WTC11 (cell line): ENCODE measurements at regions not wholly inside any gene's neighbourhood (a gene's known extent, or its start where the extent isn't known, plus 50 kb on each side); places are given as distances from the start of the nearest gene placed in this dataset.

Experiments
- ATAC-seq: fragments of 200-7000 bp; cut with Tn5 transposase; 2 replicates; pipeline ENCODE4 v1.10.0; 2021; ENCODE audit warnings: mild to moderate bottlenecking, moderate library complexity
- CTCF ChIA-PET: fragments of 300-600 bp; sonication (Branson Sonifier 250); formaldehyde crosslinking; loops from one replicate; lab custom pipeline; 2021; ENCODE audit warnings: antibody characterized with exemption; lab: Charles Lee
- POLR2A ChIA-PET: fragments of 350-600 bp; sonication (Branson Sonifier 250); formaldehyde crosslinking; loops from one replicate; lab custom pipeline; 2021; ENCODE audit warnings: antibody characterized with exemption; lab: Charles Lee
- DNase-seq: peaks from one replicate; pipeline ENCODE4 v3.0.0; 2021; ENCODE audit warnings: low spot score
- H3K27ac Mint-ChIP-seq: 2 replicates; pipeline ENCODE4 v1.8.0; 2021; ENCODE audit warnings: mixed read lengths
- H3K27me3 Mint-ChIP-seq: 2 replicates; pipeline ENCODE4 v1.8.0; 2021; ENCODE audit warnings: low read depth, mild to moderate bottlenecking, moderate library complexity, mixed read lengths
- H3K36me3 Mint-ChIP-seq: 2 replicates; pipeline ENCODE4 v1.8.0; 2021; ENCODE audit warnings: mixed read lengths
- H3K4me1 Mint-ChIP-seq: 2 replicates; pipeline ENCODE4 v1.8.0; 2022; ENCODE audit warnings: mixed read lengths
- H3K4me3 Mint-ChIP-seq: 2 replicates; pipeline ENCODE4 v1.8.0; 2021; ENCODE audit warnings: mild to moderate bottlenecking, moderate library complexity, mixed read lengths
- H3K9me3 Mint-ChIP-seq: 2 replicates; pipeline ENCODE4 v1.8.0; 2021; ENCODE audit warnings: mixed read lengths
- AFF4 ChIP-seq: sonication (generic); formaldehyde crosslinking; IDR thresholded peaks from 2 replicates; pipeline ENCODE4 v1.8.1; 2023; ENCODE audit warnings: mild to moderate bottlenecking, missing genetic modification reagents, borderline replicate concordance
- AR ChIP-seq: fragments of 250-450 bp; sonication (Bioruptor Pico); IDR thresholded peaks from 2 replicates; pipeline ENCODE4 v1.9.0; 2021; ENCODE audit warnings: mild to moderate bottlenecking
- CBFB ChIP-seq: sonication (generic); formaldehyde crosslinking; IDR thresholded peaks from 2 replicates; pipeline ENCODE4 v1.8.1; 2022; ENCODE audit warnings: mild to moderate bottlenecking, low read depth, missing genetic modification reagents
- CREB1 ChIP-seq: sonication (generic); formaldehyde crosslinking; IDR thresholded peaks from 2 replicates; pipeline ENCODE4 v1.8.0; 2023; ENCODE audit warnings: mild to moderate bottlenecking, missing genetic modification reagents
- E2F5 ChIP-seq: sonication (generic); formaldehyde crosslinking; IDR thresholded peaks from 2 replicates; pipeline ENCODE4 v1.8.1; 2022; ENCODE audit warnings: mild to moderate bottlenecking, moderate library complexity, missing genetic modification reagents
- ESRRA ChIP-seq: sonication (generic); formaldehyde crosslinking; IDR thresholded peaks from 2 replicates; pipeline ENCODE4 v1.8.1; 2022; ENCODE audit warnings: mild to moderate bottlenecking, missing genetic modification reagents, borderline replicate concordance
- ETV6 ChIP-seq: sonication (generic); formaldehyde crosslinking; IDR thresholded peaks from 2 replicates; pipeline ENCODE4 v1.8.1; 2022; ENCODE audit warnings: mild to moderate bottlenecking, missing genetic modification reagents
- FOXP1 ChIP-seq: sonication (generic); formaldehyde crosslinking; IDR thresholded peaks from 2 replicates; pipeline ENCODE4 v1.8.0; 2022; ENCODE audit warnings: missing genetic modification reagents, mild to moderate bottlenecking, moderate library complexity, borderline replicate concordance
- GTF2I ChIP-seq: fragments of 250-450 bp; sonication (Bioruptor Pico); conservative IDR thresholded peaks from 2 replicates; pipeline ENCODE4 v1.4.0; 2021; ENCODE audit warnings: mild to moderate bottlenecking
- JAZF1 ChIP-seq: fragments of 250-450 bp; sonication (Bioruptor Pico); IDR thresholded peaks from 2 replicates; pipeline ENCODE4 v1.9.0; 2021; ENCODE audit warnings: moderate library complexity, mild to moderate bottlenecking, inconsistent platforms
- NFYB ChIP-seq: sonication (generic); formaldehyde crosslinking; conservative IDR thresholded peaks from 2 replicates; pipeline ENCODE4 v1.8.0; 2022; ENCODE audit warnings: low read depth, missing genetic modification reagents
- NR1H2 ChIP-seq: sonication (generic); formaldehyde crosslinking; IDR thresholded peaks from 2 replicates; pipeline ENCODE4 v1.9.0; 2021; ENCODE audit warnings: mild to moderate bottlenecking, moderate library complexity, missing genetic modification reagents
- NR3C1 ChIP-seq: sonication (generic); formaldehyde crosslinking; conservative IDR thresholded peaks from 2 replicates; pipeline ENCODE4 v1.8.1; 2023; ENCODE audit warnings: low read depth, mild to moderate bottlenecking, missing genetic modification reagents
- OVOL2 ChIP-seq: fragments of 250-450 bp; sonication (Bioruptor Pico); IDR thresholded peaks from 2 replicates; pipeline ENCODE4 v1.9.0; 2021; ENCODE audit warnings: mild to moderate bottlenecking, borderline replicate concordance
- RORB ChIP-seq: fragments of 250-450 bp; sonication (Bioruptor Pico); IDR thresholded peaks from 2 replicates; pipeline ENCODE4 v1.9.0; 2021; ENCODE audit warnings: mild to moderate bottlenecking
- SOX15 ChIP-seq: fragments of 250-450 bp; sonication (Bioruptor Pico); IDR thresholded peaks from 2 replicates; pipeline ENCODE4 v1.9.0; 2021; ENCODE audit warnings: mild to moderate bottlenecking
- TEAD1 ChIP-seq: sonication (generic); formaldehyde crosslinking; IDR thresholded peaks from 2 replicates; pipeline ENCODE4 v1.8.0; 2022; ENCODE audit warnings: mild to moderate bottlenecking, missing genetic modification reagents
- TP53 ChIP-seq: sonication (generic); formaldehyde crosslinking; IDR thresholded peaks from 2 replicates; pipeline ENCODE4 v1.8.1; 2023; ENCODE audit warnings: mild to moderate bottlenecking, missing genetic modification reagents
- USF2 ChIP-seq: sonication (generic); formaldehyde crosslinking; IDR thresholded peaks from 2 replicates; pipeline ENCODE4 v1.8.1; 2023; ENCODE audit warnings: mild to moderate bottlenecking, missing genetic modification reagents, moderate library complexity
- ZNF219 ChIP-seq: sonication (generic); formaldehyde crosslinking; IDR thresholded peaks from 2 replicates; pipeline ENCODE4 v1.8.0; 2023; ENCODE audit warnings: missing genetic modification reagents, mild to moderate bottlenecking, borderline replicate concordance
- ZNF317 ChIP-seq: sonication (generic); formaldehyde crosslinking; IDR thresholded peaks from 2 replicates; pipeline ENCODE4 v1.8.1; 2023; ENCODE audit warnings: low read depth, mild to moderate bottlenecking, moderate library complexity, missing genetic modification reagents, borderline replicate concordance
- ZNF512 ChIP-seq: sonication (generic); formaldehyde crosslinking; IDR thresholded peaks from 2 replicates; pipeline ENCODE4 v1.8.1; 2022; ENCODE audit warnings: missing genetic modification reagents, borderline replicate concordance

GRCh38 chr3:59611649-59612443, 562.0 kb upstream of the CFAP20DC start:
- no peak for ATAC-seq
- H3K27ac Mint-ChIP-seq: no peak overlapping the region
- H3K4me1 Mint-ChIP-seq: 0 out of 2 replicates have a peak, but pooled peaks cover 3% of the 10 kb centered on the region
- DNase-seq: no peak
- no peaks in the 10 kb centered on the region; the same call in 1 of the 2 replicates for H3K27me3 Mint-ChIP-seq
- ChIA-PET CTCF (no interaction called here), POLR2A (no interaction called here)
- no peak for TF ChIP-seq NR1H2 (CRISPR knock-in tag)
- no peak for TF ChIP-seq USF2 (CRISPR knock-in tag)
- no peak for TF ChIP-seq GTF2I (CRISPR knock-in tag)
- no peak for TF ChIP-seq ESRRA (CRISPR knock-in tag)
- TF ChIP-seq AR (CRISPR knock-in tag): no peak
- no peak for TF ChIP-seq ZNF317
- no peak for TF ChIP-seq NR3C1
- TF ChIP-seq OVOL2 (CRISPR knock-in tag): no peak
- TF ChIP-seq JAZF1 (CRISPR knock-in tag): no peak
- TF ChIP-seq E2F5 (CRISPR knock-in tag): no peak
- TF ChIP-seq ZNF219 (CRISPR knock-in tag): no peak
- no peak for TF ChIP-seq CBFB (CRISPR knock-in tag)
- no peak for TF ChIP-seq FOXP1 (CRISPR knock-in tag)
- no peak overlapping the region for H3K4me3 Mint-ChIP-seq
- peaks cover 20% of the 10 kb centered on the region for H3K36me3 Mint-ChIP-seq
- peaks cover 30% of the 10 kb centered on the region for H3K9me3 Mint-ChIP-seq

- Mint-ChIP-seq H3K4me3 (no peak overlapping the region), H3K9me3 (peaks cover 25% of the 10 kb centered on the region), H3K27ac (no peak overlapping the region), H3K36me3 (peaks cover 17% of the 10 kb centered on the region), H3K27me3 (no peaks in the 10 kb centered on the region), H3K4me1 (0 out of 2 replicates have a peak, but pooled peaks cover 3% of the 10 kb centered on the region)
- no peak for TF ChIP-seq TP53
- TF ChIP-seq TEAD1: no peak
- no peak for TF ChIP-seq CREB1 (CRISPR knock-in tag)
- CTCF ChIA-PET: interaction anchor here (0.6 kb wide), 1 partner anchor 441 kb away, joined by 3 read pairs; no protein-coding TSS in a partner anchor
- POLR2A ChIA-PET: interaction anchor here (0.6 kb wide), 1 partner anchor 208 kb away, joined by 3 read pairs; no protein-coding TSS in a partner anchor
- no peak for DNase-seq
- no peak for ATAC-seq
Observed at GRCh38 chr3:59609657-59610348, 560.0 kb upstream of the CFAP20DC start.

- CTCF ChIA-PET: interaction anchor here (0.6 to 2.9 kb wide), 5 partner anchors 33 to 295 kb away, joined by 3 to 28 read pairs (median 3); no protein-coding TSS in a partner anchor
- Mint-ChIP-seq H3K27ac (no peak overlapping the region), H3K4me3 (no peak overlapping the region), H3K36me3 (peaks cover 7% of the 10 kb centered on the region), H3K27me3 (no peaks in the 10 kb centered on the region), H3K9me3 (peaks cover 19% of the 10 kb centered on the region), H3K4me1 (0 out of 2 replicates have a peak, but pooled peaks cover 3% of the 10 kb centered on the region)
- DNase-seq: no peak
- ATAC-seq: no peak
- POLR2A ChIA-PET: no interaction called here
- TF ChIP-seq NFYB: no peak
- TF ChIP-seq ZNF512 (CRISPR knock-in tag): no peak
- TF ChIP-seq RORB (CRISPR knock-in tag): no peak
- TF ChIP-seq AFF4 (CRISPR knock-in tag): no peak
- TF ChIP-seq SOX15 (CRISPR knock-in tag): no peak
- TF ChIP-seq ETV6: no peak
Observed at GRCh38 chr3:59608356-59608755, 558.5 kb upstream of the CFAP20DC start.
